ENCODE measurements at regions not wholly inside any gene's neighbourhood (a gene's known extent, or its start where the extent isn't known, plus 50 kb on each side); places are given as distances from the start of the nearest gene placed in this dataset.

- TF ChIP-seq RAD21 (conservative IDR thresholded peaks at IDR 0.05) = no peak
- TF ChIP-seq CTCF (IDR thresholded peaks at IDR 0.05; ENCODE audit: poor library complexity, severe bottlenecking) = no peak
- no peak for TF ChIP-seq SMC3 (conservative IDR thresholded peaks at IDR 0.05; ENCODE audit: poor library complexity)
Measured at GRCh38 chr4:164313853-164314252, 440.1 kb upstream of the SMIM31 start.
